ENCODE measurements at regions not wholly inside any gene's neighbourhood (a gene's known extent, or its start where the extent isn't known, plus 50 kb on each side); places are given as distances from the start of the nearest gene placed in this dataset.

DNA sequence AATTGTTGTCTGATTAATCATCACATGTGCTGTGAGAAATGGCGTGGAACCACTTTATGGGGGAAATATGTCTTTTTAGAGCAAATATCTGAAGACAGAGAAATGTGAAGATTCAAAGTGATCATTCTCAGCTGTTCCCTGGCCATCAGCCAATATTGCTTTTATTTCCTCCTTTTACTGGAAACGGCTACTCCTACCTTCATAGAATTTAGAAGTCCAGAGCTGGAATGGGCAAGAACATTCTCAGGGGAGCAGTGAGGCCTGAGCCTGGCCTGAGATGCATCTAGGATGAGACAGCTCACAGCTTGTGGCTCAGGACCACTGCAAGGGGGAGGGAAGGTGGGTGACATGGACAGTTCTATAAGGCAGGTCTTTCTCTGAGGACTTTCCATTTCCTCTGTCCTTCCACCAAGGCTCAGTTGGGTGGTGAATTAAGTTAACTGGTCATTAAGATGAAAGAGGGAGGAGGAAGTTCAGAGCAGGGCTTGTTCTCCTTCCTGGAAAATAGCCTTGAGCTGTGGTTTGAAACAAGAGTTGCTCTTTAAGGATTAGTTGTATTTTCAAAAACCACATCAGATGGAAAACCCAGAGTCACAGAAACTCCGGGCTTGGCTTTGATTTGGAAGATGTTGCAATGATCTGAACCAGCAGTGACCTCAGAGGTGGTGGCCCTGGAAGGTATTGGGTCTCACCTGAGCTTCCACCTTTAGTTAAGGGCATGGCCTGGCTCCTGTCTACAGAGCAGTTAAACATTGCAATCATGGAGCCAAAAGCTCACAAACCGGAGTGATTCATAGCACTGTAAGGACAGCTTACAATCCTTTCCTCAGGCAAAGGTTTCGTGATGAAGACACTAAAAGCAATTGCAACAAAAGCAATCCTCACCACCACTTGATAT is 144.3 kb downstream of the VAPA start:
- DNase-seq = no peak

DNA sequence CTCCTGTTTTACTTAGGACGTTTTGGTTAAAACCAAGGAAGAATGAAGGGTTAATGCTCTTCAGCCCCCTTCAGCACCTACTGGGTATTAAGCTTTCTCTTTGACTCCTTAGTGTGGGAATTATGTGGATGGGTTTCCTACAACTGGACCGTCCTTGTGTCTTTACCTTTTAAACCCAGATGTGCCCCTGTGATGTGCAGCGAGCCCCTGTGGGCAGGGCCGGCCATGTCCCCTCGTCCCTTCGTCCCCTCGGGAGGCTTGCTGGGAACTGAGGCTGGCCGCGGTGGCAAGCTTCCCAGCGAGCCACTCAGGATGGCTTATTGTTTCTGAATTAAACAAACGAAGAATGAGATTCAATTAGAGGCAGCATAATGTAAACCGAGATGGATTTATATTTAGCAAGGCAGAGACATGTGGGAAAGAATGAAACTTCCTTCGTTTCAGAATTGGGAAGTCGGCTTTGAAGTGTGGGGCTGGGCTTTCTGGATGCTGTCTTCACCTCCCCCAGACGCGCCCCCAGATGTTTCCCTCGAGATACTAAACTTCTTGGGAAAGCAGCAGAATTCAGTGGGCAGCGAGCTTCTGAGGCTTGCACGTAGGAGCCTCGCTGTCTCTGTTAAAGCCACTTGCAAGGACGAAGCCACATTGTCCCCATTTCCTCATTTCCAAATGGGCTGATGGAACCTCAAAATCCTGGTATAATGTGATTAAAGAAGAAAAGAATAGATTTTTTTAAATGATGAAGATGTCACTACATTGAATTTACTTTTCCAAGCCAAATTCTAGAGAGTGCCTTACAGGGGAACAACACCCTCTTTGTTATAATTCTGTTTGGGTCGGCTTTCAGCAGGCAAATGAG is 146.0 kb downstream of the VAPA start:
- no peak for DNase-seq

DNA sequence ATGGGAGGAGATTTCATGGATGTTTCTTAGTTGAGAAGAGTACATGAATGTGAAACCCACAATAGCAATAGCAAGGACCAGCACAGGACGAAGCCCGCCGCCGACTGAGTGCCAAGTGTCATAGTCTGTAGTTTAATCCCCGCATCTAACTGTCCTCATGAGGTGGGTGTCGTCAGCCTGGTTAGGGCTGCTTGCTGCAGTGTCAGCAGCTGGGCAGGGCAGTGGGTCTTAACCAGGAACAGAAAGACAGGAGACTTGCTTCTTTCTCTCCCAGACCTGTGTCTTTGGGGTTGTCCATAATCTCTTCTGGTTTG is 146.6 kb downstream of the VAPA start:
- DNase-seq = no peak

DNA sequence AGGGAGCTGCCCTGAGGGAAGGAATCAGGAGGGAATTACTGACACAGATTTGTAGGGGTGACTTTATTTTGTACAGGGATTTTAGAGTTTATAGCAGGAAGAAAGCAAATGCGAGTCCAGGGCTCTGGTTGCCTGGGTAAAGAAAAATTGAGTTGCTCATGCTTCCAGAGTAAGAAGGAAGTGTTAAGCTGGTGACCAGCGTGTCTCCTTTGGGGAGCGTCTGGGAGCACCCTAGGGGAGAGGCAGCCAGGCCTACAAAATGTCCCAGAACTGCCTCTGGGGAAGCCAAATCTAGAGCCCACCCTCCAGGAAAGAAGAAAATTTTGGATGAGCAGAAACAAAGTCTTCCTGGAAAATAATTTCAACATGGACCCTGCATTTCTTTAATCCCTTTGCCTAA is 147.0 kb downstream of the VAPA start:
- DNase-seq = no peak

DNA sequence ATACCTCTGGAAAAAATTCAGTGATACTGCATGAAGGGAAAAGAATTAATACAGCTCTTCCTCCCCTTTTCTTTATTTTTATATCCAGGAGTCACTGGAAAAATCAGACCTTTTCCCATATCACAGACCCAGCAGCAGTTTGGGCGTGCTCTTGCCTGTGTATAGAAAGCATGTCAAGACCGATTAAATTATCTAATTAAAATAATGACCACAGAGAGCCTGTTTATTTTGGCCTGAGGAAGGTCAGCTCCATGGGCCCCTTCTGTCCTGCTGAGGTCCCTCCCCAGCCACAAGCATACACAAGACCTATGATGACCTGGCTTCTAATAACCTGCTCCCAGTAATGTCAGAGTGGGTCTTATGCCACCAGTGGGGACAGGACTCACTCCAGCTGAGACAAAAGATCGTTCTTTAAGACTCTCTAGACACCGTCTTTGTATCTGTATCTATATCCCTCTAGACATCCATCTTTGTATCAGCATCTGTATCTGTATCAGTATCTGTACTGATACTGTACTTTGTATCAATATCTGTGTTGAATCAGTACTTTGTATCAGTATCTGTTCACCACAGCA is 147.8 kb downstream of the VAPA start:
- no peak for DNase-seq

DNA sequence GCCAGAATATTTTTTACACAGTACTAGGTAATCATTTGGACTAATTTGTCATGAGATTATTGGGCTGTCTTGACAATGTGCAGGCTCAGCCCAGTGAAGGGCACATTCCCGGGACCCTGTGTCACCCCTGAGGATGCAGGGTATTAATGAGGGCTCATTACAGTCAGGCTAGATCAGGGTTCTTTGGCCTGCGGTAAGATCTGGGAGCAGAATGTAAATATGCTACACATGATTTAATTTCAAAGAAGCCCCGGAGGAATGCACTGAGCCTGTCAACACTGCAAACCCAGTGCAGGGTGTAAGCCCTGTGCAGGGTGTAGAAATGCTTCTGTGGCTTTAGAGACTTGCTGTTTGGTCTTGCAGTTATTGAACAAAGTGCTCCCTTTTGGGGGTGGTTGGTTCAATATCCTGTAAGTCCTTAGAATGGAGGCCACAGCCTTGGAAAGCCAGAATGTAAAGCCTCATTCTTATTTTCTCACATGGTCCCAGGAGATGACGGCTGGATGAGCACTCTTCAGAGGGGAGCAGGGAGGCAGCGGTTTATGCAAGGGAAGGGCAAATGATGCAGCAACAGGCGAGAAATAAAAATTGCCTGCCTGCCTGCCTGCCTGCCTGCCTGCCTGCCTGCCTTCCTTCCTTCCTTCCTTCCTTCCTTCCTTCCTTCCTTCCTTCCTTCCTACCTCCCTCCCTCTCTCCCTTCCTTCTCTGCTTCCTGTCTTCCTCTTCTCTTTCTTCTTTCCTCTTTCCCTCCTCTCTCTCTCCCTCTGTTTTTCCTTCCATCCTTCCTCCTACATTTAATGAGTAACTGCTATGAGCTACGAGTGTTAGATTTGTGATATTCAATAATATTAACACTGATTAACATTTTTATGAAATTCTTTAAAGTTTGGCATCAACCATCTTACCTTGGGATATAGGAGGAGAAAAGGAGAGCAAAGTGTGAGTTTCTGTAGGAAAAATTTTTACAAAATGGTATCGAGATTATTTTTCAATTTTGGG is 148.8 kb downstream of the VAPA start:
- no peak for DNase-seq

DNA sequence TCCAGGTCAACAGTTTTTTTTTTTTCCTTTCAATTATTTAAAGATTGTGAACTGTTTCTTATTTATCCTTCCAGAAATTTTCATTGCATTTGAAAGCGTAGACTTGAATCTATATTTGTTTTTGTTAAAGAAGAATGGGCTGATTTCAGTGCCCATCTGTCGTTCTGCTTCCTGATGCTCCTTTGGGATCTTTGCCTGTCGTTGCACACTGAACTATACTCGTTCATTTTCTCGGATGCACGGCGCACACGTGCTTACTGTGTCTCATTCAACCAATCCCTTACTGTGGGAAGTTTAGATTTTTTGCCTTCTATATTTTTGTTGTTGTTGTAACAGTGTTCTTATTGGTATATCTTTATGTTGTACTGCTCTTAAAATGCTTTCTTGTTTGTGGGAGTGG is 149.7 kb downstream of the VAPA start:
- peak in 1 of 2 experiments; percentile 28 for DNase-seq

DNA sequence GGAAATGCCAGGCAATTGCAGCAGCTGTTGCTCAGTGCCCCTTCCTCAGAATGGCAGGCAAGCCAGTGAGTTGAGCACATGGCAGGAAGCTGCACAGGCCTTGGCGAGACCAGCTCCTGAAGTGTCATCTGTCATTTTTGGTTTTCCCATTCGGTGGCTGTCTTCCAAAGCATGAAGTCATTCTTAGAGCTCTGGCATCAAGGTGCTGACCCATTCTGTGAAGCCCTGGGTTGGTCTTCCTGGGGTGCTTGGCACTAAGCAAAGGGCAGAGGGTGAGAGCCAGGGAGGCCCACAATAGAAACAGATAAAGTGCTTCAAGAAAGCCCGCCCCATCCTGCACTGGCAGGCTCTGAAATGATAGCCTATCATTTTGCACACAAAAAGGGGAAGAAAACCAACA is 150.5 kb downstream of the VAPA start:
- DNase-seq = no peak

DNA sequence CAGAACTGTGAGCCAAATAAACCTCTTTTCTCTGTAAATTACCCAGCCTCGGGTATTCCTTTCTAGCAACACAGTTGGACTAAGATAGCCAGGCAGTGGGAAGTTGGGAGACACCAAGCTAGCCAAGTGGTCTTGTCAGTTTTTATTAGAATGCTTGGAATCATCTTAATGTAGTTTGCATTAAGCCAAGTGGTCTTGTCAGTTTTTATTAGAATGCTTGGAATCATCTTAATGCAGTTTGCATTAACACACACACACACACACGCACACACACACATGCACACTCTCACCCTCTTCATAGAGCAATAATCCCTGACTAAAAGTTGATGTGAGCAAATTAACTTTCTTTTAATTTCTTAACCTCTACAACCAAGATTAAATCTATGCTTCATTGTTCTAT is 151.5 kb downstream of the VAPA start:
- no peak for DNase-seq

DNA sequence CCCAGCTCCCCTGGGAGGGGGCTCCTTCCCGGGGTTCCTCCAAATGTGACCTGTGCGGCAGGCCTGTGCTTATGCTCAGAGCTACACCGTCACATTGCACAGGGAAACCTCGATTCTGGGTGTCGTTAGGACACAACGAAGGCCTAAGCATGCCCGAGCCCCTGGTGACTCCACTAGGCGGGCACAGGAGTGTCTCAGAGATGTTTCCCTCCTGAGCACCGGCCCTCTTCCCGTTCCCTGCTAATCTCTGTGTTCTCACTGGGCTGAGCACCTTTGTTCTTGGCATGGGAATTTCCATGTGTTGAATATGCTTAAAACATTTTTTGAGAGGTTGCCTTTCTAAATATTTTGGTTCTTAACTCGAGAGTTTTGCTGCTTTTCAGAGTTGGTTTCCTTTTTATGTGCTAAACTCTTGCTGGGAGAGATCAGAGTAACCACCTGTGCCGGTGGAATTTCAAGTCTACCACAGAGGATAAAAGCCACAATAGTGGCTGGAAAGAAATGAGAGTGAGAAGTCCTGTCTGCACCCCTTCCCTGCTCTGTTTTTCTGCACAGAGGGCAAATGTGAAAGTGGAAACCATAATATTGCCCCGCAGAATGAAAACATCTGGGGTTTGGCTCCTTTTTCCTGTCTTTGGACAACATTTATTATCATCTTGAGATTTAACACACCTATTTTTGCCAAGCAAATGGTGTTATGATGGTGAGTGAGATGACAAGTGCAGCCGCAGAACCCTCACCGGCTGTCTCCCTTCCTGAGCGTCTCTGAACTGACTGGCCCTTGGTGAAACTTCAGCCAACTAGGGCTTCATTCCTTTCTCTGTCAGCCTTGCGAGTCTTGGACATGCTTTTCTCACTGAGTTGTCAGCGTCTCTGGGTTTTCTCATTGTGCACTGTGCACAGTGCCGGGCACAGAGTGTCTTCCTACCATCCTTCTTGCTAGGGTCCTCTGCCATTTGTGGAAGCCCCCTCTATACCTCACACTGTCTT is 154.1 kb downstream of the VAPA start:
- DNase-seq = no peak

DNA sequence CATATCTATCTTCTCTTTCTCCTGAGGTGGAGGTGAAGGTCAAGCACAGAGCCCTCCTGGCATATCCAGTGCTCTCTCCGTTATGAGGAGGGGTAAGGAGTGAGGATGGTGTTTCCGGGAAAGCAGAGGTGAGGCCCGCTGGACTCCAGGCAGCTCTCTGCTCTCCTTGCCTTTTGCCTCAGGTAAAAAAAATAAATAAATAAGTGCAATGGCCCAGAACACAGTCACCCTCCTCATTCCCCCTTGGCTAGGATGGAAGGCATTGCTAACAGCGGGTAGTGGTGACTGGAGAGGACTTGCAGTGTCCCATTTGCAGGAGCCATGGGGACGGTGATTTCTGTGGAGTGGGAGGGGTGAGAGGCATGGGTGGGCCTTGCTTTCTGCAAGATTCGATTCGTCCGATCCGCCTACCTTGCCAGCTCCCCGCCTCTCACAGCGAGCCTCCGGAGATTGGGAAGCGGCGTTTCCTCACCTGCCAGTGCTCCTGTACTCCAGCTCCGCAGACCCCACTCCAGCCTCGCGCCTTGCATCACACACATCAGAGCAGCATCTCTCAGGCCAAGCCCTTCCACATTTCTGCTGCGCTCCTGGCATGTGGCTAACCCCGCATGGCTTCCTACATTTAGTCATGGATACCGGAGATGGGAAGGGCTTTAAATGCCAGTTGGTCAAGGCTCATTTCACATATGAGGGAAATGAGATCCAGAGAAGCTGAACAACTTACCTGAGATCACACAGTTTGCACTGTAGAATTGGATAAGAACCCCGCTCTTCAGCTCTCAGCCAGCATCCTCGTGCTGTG is 155.2 kb downstream of the VAPA start:
- no peak for DNase-seq

DNA sequence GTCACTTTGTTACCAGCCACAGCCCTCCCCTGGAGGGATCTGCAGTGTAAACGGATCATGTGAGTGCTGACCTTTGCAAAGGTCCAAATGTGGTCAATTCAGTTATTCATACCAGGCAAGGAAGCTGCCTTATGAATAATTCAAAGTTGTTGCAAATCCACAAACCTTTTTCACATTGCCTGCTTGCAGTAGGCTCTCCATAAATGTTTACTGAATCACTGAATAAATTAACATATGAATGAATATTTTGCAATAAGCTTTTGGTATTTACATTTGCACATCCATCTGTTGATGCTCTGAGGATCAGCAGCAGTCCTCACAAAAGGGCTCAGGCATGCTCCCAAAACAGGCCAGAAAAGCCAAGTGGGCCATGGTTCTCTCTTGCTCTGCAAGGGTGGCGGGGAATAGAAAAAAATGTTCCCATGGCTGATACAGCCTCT is 156.8 kb downstream of the VAPA start:
- no peak for DNase-seq

DNA sequence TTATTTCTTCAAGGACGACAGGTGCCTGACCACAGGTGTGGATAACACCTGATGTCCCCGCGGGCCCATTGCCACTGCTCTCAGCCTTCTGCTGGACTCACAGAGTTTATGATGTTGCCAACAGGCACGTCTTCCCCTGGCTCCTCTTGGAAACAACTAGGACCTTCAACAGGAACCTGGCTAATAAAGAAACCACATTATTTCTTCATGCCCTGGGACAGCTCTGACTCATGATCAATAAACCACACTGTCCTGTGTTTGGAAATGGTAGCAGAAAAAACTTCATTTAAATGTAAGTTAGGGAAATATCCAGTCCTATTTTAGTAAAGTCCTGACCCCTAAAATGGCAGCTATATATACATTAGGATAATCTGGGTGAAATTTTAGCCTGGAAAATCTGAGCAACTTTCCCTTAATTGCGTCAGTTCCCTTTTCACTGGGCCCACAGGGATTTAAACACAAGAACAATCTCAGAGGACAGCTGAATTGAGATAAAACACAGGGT is 158.9 kb downstream of the VAPA start:
- DNase-seq = no peak

DNA sequence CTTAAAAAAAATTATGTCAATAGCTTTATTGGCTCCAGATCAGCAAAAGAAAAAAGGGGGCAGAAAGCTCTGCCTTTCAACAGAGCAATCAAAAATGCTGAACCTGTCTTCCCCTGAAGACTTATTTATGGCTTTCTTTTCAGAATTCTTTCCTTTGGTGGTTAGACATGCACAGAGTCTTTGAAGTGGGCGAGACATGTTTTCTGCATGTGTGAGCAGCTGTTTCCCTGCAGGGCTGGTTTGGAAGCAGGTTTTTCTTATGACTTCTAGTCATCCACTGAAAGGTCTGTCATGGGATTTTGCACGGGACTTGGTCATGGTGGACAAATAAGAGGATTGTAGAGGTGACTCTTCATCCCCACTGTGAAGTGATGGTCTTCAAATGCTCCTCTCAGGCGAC is 160.3 kb downstream of the VAPA start:
- no peak for DNase-seq

DNA sequence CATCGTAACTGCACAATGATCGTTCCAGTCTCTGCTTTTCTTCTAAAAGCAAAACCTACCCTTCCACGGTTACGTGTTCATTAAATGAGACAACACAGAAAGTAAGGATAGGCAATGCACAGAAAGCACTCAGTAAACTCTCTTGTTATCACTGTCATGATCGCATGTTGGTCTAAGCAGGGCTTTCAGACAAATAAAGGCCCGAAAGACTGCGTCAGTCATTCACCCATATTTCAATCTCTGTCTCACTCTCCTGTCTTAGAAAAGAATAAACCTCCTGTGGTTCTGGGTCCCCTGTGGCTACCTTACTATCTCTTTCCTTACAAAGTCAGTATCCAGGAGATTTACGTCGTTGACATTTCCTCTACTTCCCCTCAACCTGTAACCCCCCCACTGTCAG is 160.9 kb downstream of the VAPA start:
- no peak for DNase-seq

DNA sequence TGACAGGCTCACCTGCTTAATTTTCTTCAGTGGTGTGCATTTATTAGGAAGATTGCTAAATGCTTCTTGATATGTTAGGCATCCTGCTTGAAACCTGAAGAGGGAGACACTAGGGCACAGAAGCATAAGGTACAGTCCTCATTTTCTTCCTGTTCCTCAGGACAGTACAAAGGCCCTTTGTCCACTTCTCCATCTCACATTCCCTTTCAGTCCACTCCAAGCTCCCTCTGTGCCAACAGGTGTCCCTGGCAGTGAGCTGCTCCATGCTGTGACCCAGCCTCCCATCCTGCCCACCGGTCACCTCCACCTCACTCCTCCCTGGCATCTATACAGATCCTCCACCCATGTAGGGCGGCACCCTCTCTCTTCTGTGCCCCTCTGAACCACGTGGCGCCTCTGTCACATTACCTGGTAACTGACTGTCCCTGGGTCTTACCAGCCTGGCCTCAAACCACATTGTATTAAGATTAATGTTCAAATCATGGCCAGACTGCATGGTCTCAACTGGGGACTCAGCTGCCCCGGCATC is 162.8 kb downstream of the VAPA start:
- DNase-seq = peak in 1 of 2 experiments; percentile 10

DNA sequence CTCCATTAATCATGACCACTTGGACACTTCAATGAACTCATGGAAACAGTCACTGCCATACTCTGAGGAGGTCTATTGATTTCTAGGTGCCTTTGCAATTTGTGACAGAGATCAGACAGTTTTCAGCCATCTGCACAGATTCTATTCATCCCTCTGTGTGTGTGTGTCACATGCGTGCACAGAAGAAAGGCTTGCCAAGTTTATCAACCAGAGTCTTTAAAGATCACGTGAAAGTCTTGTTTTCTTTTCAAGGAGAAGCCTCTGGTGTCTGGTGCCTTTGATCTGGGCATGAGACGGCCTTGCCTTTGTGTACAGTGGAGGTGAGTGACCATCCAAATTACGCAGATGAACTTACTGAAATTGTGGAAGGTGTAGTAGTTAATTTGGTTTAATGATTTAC is 164.2 kb downstream of the VAPA start:
- no peak for DNase-seq

DNA sequence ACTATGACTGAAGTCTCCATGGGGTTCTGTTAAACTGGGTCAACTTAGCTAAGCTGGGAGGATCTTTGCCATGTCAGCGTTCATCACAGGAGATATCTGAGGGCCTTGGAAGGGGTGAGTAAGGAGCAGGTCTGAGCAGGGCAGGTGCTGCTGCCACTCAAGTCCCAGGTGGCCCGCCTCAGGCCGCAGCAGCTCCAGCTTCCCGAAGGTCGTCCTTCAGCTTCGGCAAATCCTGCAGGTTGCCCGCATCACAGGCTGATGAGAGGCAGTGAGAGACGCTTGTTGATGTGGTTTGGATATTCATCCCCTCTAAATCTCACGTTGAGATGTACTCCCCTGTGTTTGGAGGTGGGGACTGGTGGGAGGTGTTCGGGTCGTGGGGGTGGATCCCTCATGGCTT is 166.6 kb downstream of the VAPA start:
- DNase-seq = no peak

DNA sequence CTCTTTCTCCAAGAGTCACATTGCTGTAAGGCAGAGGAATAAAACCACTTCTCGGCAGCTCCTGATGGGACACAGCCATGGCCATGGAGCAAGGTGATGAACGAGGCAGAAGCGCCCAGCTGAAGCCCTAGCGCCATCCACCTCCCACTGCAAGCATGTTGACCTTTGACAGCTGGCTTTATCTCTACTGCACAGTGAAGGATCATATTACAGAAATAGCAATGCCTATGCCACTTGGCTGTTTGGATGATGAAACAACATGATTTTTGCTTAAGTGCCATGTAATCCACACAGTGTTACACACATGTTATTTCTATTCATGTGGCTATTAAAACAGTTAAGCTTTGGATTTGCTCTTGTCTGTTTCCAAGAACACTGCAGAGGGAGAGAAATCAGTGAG is 167.7 kb downstream of the VAPA start:
- peak; percentile 18 to 68 for DNase-seq

DNA sequence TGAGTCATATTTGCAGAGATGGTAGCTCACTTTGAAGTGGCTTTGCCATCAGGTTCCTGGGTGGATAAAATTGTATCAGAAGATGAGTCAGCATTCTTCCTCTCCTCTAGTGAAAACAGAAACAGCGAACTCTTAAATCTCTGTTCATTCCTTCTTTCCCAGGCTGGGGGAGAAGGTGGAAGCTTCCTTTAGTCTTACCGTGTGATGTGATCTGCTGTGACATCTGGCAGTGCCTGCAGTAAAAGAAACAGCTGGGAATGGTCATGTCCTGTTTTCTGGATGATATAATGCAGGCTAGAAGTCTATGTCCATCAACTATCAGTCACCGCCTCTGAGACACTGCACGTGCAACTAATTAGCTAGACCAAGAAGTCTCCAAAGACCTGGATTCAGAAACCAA is 171.6 kb downstream of the VAPA start:
- DNase-seq = no peak

All from NCI-H524 (cell line).